OCI-LY7 (cell line): ENCODE measurements at regions not wholly inside any gene's neighbourhood (a gene's known extent, or its start where the extent isn't known, plus 50 kb on each side); places are given as distances from the start of the nearest gene placed in this dataset.

Experiments
- BruUV-seq: library from RNA; stranded (reverse); fragments of 400-500 nt; replicated peaks from 2 replicates; lab custom pipeline; 2021; lab: Mats Ljungman, UMichigan
- CTCF ChIA-PET: fragments of 300-600 bp; sonication (Branson Sonifier 250); formaldehyde crosslinking; loops from one replicate; lab custom pipeline; 2022; ENCODE audit warnings: antibody characterized with exemption; ENCODE audit not compliant: unreplicated experiment; lab: Charles Lee
- POLR2A ChIA-PET: fragments of 300-600 bp; sonication (Branson Sonifier 250); formaldehyde crosslinking; loops from one replicate; lab custom pipeline; 2022; ENCODE audit warnings: antibody characterized with exemption; lab: Charles Lee
- DNase-seq: peaks from one replicate; pipeline ENCODE4 v3.0.0-alpha.2; 2015; ENCODE audit warnings: low spot score
- H2AFZ ChIP-seq: fragments of 200-600 bp; sonication (generic), shearing (Covaris generic); 2 replicates; pipeline ENCODE4 v1.6.1; 2014; ENCODE audit warnings: mild to moderate bottlenecking, antibody characterized with exemption, low read length, moderate library complexity
- H3K27ac ChIP-seq: fragments of 200-600 bp; sonication (generic); 2 replicates; pipeline ENCODE4 v1.5.1; 2014; ENCODE audit warnings: mixed run types, low read depth, mild to moderate bottlenecking, moderate library complexity, low read length, inconsistent platforms; ENCODE audit not compliant: poor library complexity, severe bottlenecking
- H3K36me3 ChIP-seq: fragments of 200-600 bp; sonication (generic); 2 replicates; pipeline ENCODE4 v1.6.1; 2014; ENCODE audit warnings: mild to moderate bottlenecking, antibody characterized with exemption, low read length, moderate library complexity, mixed read lengths; ENCODE audit not compliant: insufficient read depth
- H3K4me1 ChIP-seq: fragments of 200-600 bp; sonication (generic); 2 replicates; pipeline ENCODE4 v1.5.1; 2014; ENCODE audit warnings: mild to moderate bottlenecking, low read length; ENCODE audit not compliant: insufficient read depth, poor library complexity, severe bottlenecking
- H3K4me2 ChIP-seq: fragments of 200-600 bp; sonication (generic); 2 replicates; pipeline ENCODE4 v1.6.1; 2014; ENCODE audit warnings: mild to moderate bottlenecking, low read length
- H3K4me3 ChIP-seq: fragments of 200-600 bp; sonication (generic); 2 replicates; pipeline ENCODE4 v1.5.1; 2014; ENCODE audit warnings: mild to moderate bottlenecking, low read depth, low read length; ENCODE audit not compliant: poor library complexity, severe bottlenecking
- H3K79me2 ChIP-seq: fragments of 200-600 bp; sonication (generic); 2 replicates; pipeline ENCODE4 v1.6.1; 2016; ENCODE audit warnings: low read depth, mild to moderate bottlenecking, low read length, moderate library complexity, mixed read lengths; ENCODE audit not compliant: insufficient read depth
- H3K9me2 ChIP-seq: fragments of 200-600 bp; sonication (generic); 2 replicates; pipeline ENCODE4 v1.6.1; 2016; ENCODE audit warnings: mild to moderate bottlenecking, low read length, mixed read lengths; ENCODE audit not compliant: insufficient read depth
- H3K9me3 ChIP-seq: fragments of 200-600 bp; sonication (generic); 2 replicates; pipeline ENCODE4 v1.6.1; 2014; ENCODE audit warnings: mild to moderate bottlenecking, mixed run types, low read length, mixed read lengths
- H4K20me1 ChIP-seq: fragments of 200-600 bp; sonication (generic); 2 replicates; pipeline ENCODE4 v1.6.1; 2014; ENCODE audit warnings: mild to moderate bottlenecking, antibody characterized with exemption, low read length, moderate library complexity, mixed read lengths; ENCODE audit not compliant: insufficient read depth
- CTCF ChIP-seq: fragments of 200-600 bp; sonication (generic); conservative IDR thresholded peaks from 2 replicates; pipeline ENCODE4 v1.5.1; 2014; ENCODE audit warnings: mild to moderate bottlenecking, antibody characterized with exemption, low read length, moderate library complexity, mixed read lengths
- EZH2phosphoT487 ChIP-seq: fragments of 200-600 bp; sonication (generic); IDR thresholded peaks from 2 replicates; pipeline ENCODE4 v1.6.1; 2018; ENCODE audit warnings: low read depth, borderline replicate concordance, mild to moderate bottlenecking, mixed run types, antibody characterized with exemption, low read length, moderate library complexity, mixed read lengths
- intact Hi-C: fragments of 100-400 bp; cut with micrococcal nuclease; formaldehyde crosslinking; loops from one replicate; pipeline ENCODE4 v1.10.0; 2022; ENCODE audit not compliant: unreplicated experiment

GRCh38 chr14:48390346-48390745 lies 714.9 kb upstream of the MDGA2 start:
- CTCF ChIA-PET = no interaction called here
- no peak for DNase-seq
- H3K4me1 ChIP-seq = no peaks in the 10 kb centered on the region
- no peak overlapping the region for H3K4me2 ChIP-seq
- intact Hi-C loops = no loop called here
- H4K20me1 ChIP-seq = no peaks in the 10 kb centered on the region
- no peak overlapping the region for H3K4me3 ChIP-seq
- H3K27ac ChIP-seq = no peak overlapping the region
- H3K36me3 ChIP-seq = no peaks in the 10 kb centered on the region
- TF ChIP-seq CTCF (no peak), EZH2phosphoT487 (no peak)
- no peak overlapping the region for H2AFZ ChIP-seq
- POLR2A ChIA-PET = interaction anchor here (1.3 kb wide), 1 partner anchor 13 kb away, joined by 3 read pairs; no protein-coding TSS in a partner anchor
- no TSS peak for BruUV-seq
- H3K9me2 ChIP-seq = no peaks in the 10 kb centered on the region
- no peaks in the 10 kb centered on the region for H3K9me3 ChIP-seq
- H3K79me2 ChIP-seq = no peaks in the 10 kb centered on the region

- Histone ChIP-seq H3K4me3 (no peak overlapping the region), H3K9me2 (no peaks in the 10 kb centered on the region), H3K4me2 (no peak overlapping the region), H3K36me3 (no peaks in the 10 kb centered on the region), H3K79me2 (no peaks in the 10 kb centered on the region), H3K4me1 (no peaks in the 10 kb centered on the region), H3K27ac (no peak overlapping the region), H3K9me3 (no peaks in the 10 kb centered on the region), H2AFZ (no peak overlapping the region), H4K20me1 (no peaks in the 10 kb centered on the region)
- intact Hi-C loops = no loop called here
- no TSS peak for BruUV-seq
- TF ChIP-seq EZH2phosphoT487 = no peak
- TF ChIP-seq CTCF = no peak
- no peak for DNase-seq
- ChIA-PET POLR2A (interaction anchor here (1.2 kb wide), 1 partner anchor 552 kb away, joined by 3 read pairs; no protein-coding TSS in a partner anchor), CTCF (no interaction called here)
Measured at GRCh38 chr14:48384821-48385220, 709.4 kb upstream of the MDGA2 start.

- no peaks in the 10 kb centered on the region for H3K36me3 ChIP-seq
- no peaks in the 10 kb centered on the region for H3K9me2 ChIP-seq
- H3K4me3 ChIP-seq = no peak overlapping the region
- no peaks in the 10 kb centered on the region for H3K9me3 ChIP-seq
- no peak overlapping the region for H2AFZ ChIP-seq
- no peak overlapping the region for H3K4me2 ChIP-seq
- intact Hi-C loops = no loop called here
- no peaks in the 10 kb centered on the region for H4K20me1 ChIP-seq
- no peaks in the 10 kb centered on the region for H3K4me1 ChIP-seq
- POLR2A ChIA-PET = no interaction called here
- CTCF ChIA-PET = no interaction called here
- BruUV-seq = no TSS peak
- no peak for TF ChIP-seq CTCF
- no peak for TF ChIP-seq EZH2phosphoT487
- H3K27ac ChIP-seq = no peak overlapping the region
- DNase-seq = no peak
- no peaks in the 10 kb centered on the region for H3K79me2 ChIP-seq
Measured at GRCh38 chr14:48382961-48383360, 707.6 kb upstream of the MDGA2 start.
